Prostate gland (tissue), 2 donors: ENCODE measurements at regions not wholly inside any gene's neighbourhood (a gene's known extent, or its start where the extent isn't known, plus 50 kb on each side); places are given as distances from the start of the nearest gene placed in this dataset.

Source experiments
- DNase-seq: peaks from one replicate; pipeline ENCODE4 v3.0.0-alpha.2; 2019; ENCODE audit warnings: low spot score
- H3K27ac ChIP-seq, 2 donors: fragments of 200-600 bp; sonication (generic); 2 replicates each; pipeline ENCODE4 v1.5.1; 2017 to 2019
- H3K27me3 ChIP-seq: fragments of 200-600 bp; sonication (generic); replicated peaks from 2 replicates; pipeline ENCODE4 v1.5.1; 2019; ENCODE audit not compliant: insufficient read depth
- H3K36me3 ChIP-seq, 2 donors: fragments of 200-600 bp; sonication (generic); 1 replicate in 1 of 2; 2 replicates in 1 of 2; pipeline versions ENCODE4 v1.5.1 to v1.8.1; 2017 to 2019
- H3K4me1 ChIP-seq: fragments of 200-600 bp; sonication (generic); replicated peaks from 2 replicates; pipeline ENCODE4 v1.5.1; 2019
- H3K4me3 ChIP-seq, 2 donors: fragments of 200-600 bp; sonication (generic); 2 replicates each; pipeline ENCODE4 v1.5.1; 2017 to 2019
- H3K9me3 ChIP-seq: fragments of 200-600 bp; sonication (generic); 2 replicates; pipeline ENCODE4 v1.5.1; 2017
- CTCF ChIP-seq, 4 experiments: fragments of 200-600 bp in 2 of 4; fragments of 450-650 bp in 2 of 4; sonication (generic) in 2 of 4; IDR thresholded peaks; 1 replicate in 3 of 4; 2 replicates in 1 of 4; pipeline ENCODE4 v1.5.1; 2016 to 2019; ENCODE audit warnings: antibody characterized with exemption in 4 of 4, mild to moderate bottlenecking in 2 of 4, moderate library complexity in 2 of 4
- POLR2A ChIP-seq: fragments of 450-650 bp; IDR thresholded peaks from one replicate; pipeline ENCODE4 v1.6.1; 2016; ENCODE audit warnings: antibody characterized with exemption, mild to moderate bottlenecking
- POLR2AphosphoS5 ChIP-seq: sonication (generic); formaldehyde crosslinking; IDR thresholded peaks from one replicate; pipeline ENCODE4 v1.6.1; 2017; ENCODE audit warnings: antibody characterized with exemption
- WGBS: methylation state at CpG from one replicate; pipeline ENCODE4 v1.1.5; 2018; 5-methylcytosine and 5-hydroxymethylcytosine counted together
- intact Hi-C: fragments of 100-400 bp; cut with DNase I; formaldehyde crosslinking; loops from one replicate; pipeline ENCODE4 v1.14.2; 2022

GRCh38 chr17:27230996-27231395 is 62.9 kb upstream of the WSB1 start:
- no peak for DNase-seq
- H3K9me3 ChIP-seq = no peaks in the 10 kb centered on the region
- no peaks in the 10 kb centered on the region for H3K27me3 ChIP-seq
- TF ChIP-seq CTCF (IDR thresholded peaks at IDR 0.05) (no peak), POLR2A (no peak), POLR2AphosphoS5 (no peak)
- H3K4me3 ChIP-seq = no peak overlapping the region
- 88% methylated on average over 8 of the region's 8 CpGs for WGBS
- H3K27ac ChIP-seq = no peak overlapping the region
- intact Hi-C loops = no loop called here
- no peaks in the 10 kb centered on the region for H3K4me1 ChIP-seq
- no peaks in the 10 kb centered on the region for H3K36me3 ChIP-seq

GRCh38 chr17:27232328-27232727 is 61.6 kb upstream of the WSB1 start:
- no peaks in the 10 kb centered on the region for H3K36me3 ChIP-seq
- no peaks in the 10 kb centered on the region for H3K27me3 ChIP-seq
- no peak for TF ChIP-seq POLR2A
- TF ChIP-seq CTCF (IDR thresholded peaks at IDR 0.05) = no peak
- TF ChIP-seq POLR2AphosphoS5 = no peak
- DNase-seq = no peak
- H3K4me3 ChIP-seq = no peak overlapping the region
- 92% methylated on average over 5 of the region's 5 CpGs for WGBS
- H3K9me3 ChIP-seq = no peaks in the 10 kb centered on the region
- no peaks in the 10 kb centered on the region for H3K4me1 ChIP-seq
- intact Hi-C loops = no loop called here
- no peak overlapping the region for H3K27ac ChIP-seq

- intact Hi-C loops = no loop called here
- TF ChIP-seq POLR2AphosphoS5 = no peak
- TF ChIP-seq POLR2A = no peak
- TF ChIP-seq CTCF (IDR thresholded peaks at IDR 0.05) = no peak
- Histone ChIP-seq H3K36me3 (no peaks in the 10 kb centered on the region), H3K9me3 (no peaks in the 10 kb centered on the region), H3K4me3 (no peak overlapping the region), H3K4me1 (no peaks in the 10 kb centered on the region), H3K27ac (no peak overlapping the region), H3K27me3 (no peaks in the 10 kb centered on the region)
- 62% methylated on average over 3 of the region's 3 CpGs for WGBS
- DNase-seq = no peak
Observed at GRCh38 chr17:27233059-27233458, 60.9 kb upstream of the WSB1 start.

- Histone ChIP-seq H3K4me1 (no peaks in the 10 kb centered on the region), H3K27me3 (no peaks in the 10 kb centered on the region), H3K4me3 (no peak overlapping the region), H3K36me3 (no peaks in the 10 kb centered on the region), H3K27ac (no peak overlapping the region), H3K9me3 (no peaks in the 10 kb centered on the region)
- intact Hi-C loops = no loop called here
- WGBS = 59% methylated on average over 5 of the region's 5 CpGs
- DNase-seq = no peak
- TF ChIP-seq POLR2AphosphoS5 (no peak), CTCF (IDR thresholded peaks at IDR 0.05) (no peak), POLR2A (no peak)
Observed at GRCh38 chr17:27233776-27234175, 60.1 kb upstream of the WSB1 start.

- no peaks in the 10 kb centered on the region for H3K27me3 ChIP-seq
- no peaks in the 10 kb centered on the region for H3K36me3 ChIP-seq
- no peaks in the 10 kb centered on the region for H3K9me3 ChIP-seq
- intact Hi-C loops = loop anchor here (2.0 to 5.0 kb wide), 3 partner anchors 96 to 365 kb away; no protein-coding TSS in a partner anchor
- no peak overlapping the region for H3K4me3 ChIP-seq
- H3K27ac ChIP-seq = no peak overlapping the region
- 58% methylated on average over 3 of the region's 3 CpGs for WGBS
- no peaks in the 10 kb centered on the region for H3K4me1 ChIP-seq
- no peak for TF ChIP-seq POLR2A
- TF ChIP-seq POLR2AphosphoS5 = peak; percentile 75
- peak; percentile 82 to 94 (median 92) for TF ChIP-seq CTCF (IDR thresholded peaks at IDR 0.05)
- peak; percentile 84 for DNase-seq
Observed at GRCh38 chr17:27236717-27237315, 57.1 kb upstream of the WSB1 start.
